Liver (tissue), 8 donors: ENCODE measurements at regions not wholly inside any gene's neighbourhood (a gene's known extent, or its start where the extent isn't known, plus 50 kb on each side); places are given as distances from the start of the nearest gene placed in this dataset.

Experiments used
- DNase-seq: peaks from one replicate; pipeline ENCODE4 v3.0.0-alpha.2; 2017; ENCODE audit warnings: low spot score
- H3K27ac ChIP-seq, 2 donors: one replicate each; pipeline ENCODE4 v1.7.0; 2013; ENCODE audit warnings: inconsistent platforms in 2 of 2, low read length in 2 of 2, control low read depth in 1 of 2, low read depth in 1 of 2, mild to moderate bottlenecking in 1 of 2
- H3K27me3 ChIP-seq, 4 donors: one replicate each; pipeline versions ENCODE4 v1.6.1 to v1.7.0; 2013; ENCODE audit warnings: low read length in 3 of 4, inconsistent platforms in 1 of 4, mild to moderate bottlenecking in 1 of 4, moderate library complexity in 1 of 4; ENCODE audit not compliant: control insufficient read depth in 4 of 4, insufficient read depth in 4 of 4
- H3K36me3 ChIP-seq, 4 donors: one replicate each; pipeline versions ENCODE4 v1.6.1 to v1.7.0; 2013; ENCODE audit warnings: low read length in 3 of 4, mild to moderate bottlenecking in 3 of 4, low read depth in 1 of 4, moderate library complexity in 1 of 4; ENCODE audit not compliant: control insufficient read depth in 4 of 4, insufficient read depth in 3 of 4
- H3K4me1 ChIP-seq, 4 donors: one replicate each; pipeline versions ENCODE4 v1.6.1 to v1.7.0; 2013; ENCODE audit warnings: low read length in 3 of 4, mild to moderate bottlenecking in 3 of 4, moderate library complexity in 1 of 4; ENCODE audit not compliant: control insufficient read depth in 4 of 4, insufficient read depth in 4 of 4
- H3K4me3 ChIP-seq, 3 donors: one replicate each; pipeline versions ENCODE4 v1.6.1 to v1.7.0; 2013; ENCODE audit warnings: low read length in 3 of 3, control low read depth in 1 of 3, low read depth in 1 of 3, mild to moderate bottlenecking in 1 of 3
- H3K9ac ChIP-seq, 2 donors: one replicate each; pipeline ENCODE4 v1.7.0; 2013; ENCODE audit warnings: low read length in 2 of 2, mild to moderate bottlenecking in 2 of 2, moderate library complexity in 2 of 2, control low read depth in 1 of 2, low read depth in 1 of 2
- H3K9me3 ChIP-seq, 4 donors: one replicate each; pipeline versions ENCODE4 v1.6.1 to v1.7.0; 2013; ENCODE audit warnings: low read length in 3 of 4; ENCODE audit not compliant: control insufficient read depth in 4 of 4
- ATF3 ChIP-seq: IDR thresholded peaks from 2 replicates; pipeline ENCODE4 v1.6.1; 2016; ENCODE audit warnings: antibody characterized with exemption
- EGR1 ChIP-seq, 2 donors: IDR thresholded peaks; 2 replicates each; pipeline ENCODE4 v1.6.1; 2016 to 2018; ENCODE audit warnings: antibody characterized with exemption in 2 of 2, low read depth in 2 of 2
- FOXA1 ChIP-seq: IDR thresholded peaks from 2 replicates; pipeline ENCODE4 v1.6.1; 2016; ENCODE audit warnings: antibody characterized with exemption
- FOXA2 ChIP-seq: IDR thresholded peaks from 2 replicates; pipeline ENCODE4 v1.6.1; 2016; ENCODE audit warnings: antibody characterized with exemption
- GABPA ChIP-seq, 2 donors: IDR thresholded peaks in 1 of 2; conservative IDR thresholded peaks in 1 of 2; 2 replicates each; pipeline ENCODE4 v1.6.1; 2016; ENCODE audit warnings: antibody characterized with exemption in 2 of 2, mild to moderate bottlenecking in 1 of 2, moderate library complexity in 1 of 2
- HNF4A ChIP-seq, 2 donors: conservative IDR thresholded peaks; 2 replicates each; pipeline ENCODE4 v1.6.1; 2016; ENCODE audit warnings: antibody characterized with exemption in 2 of 2, mild to moderate bottlenecking in 2 of 2
- HNF4G ChIP-seq: IDR thresholded peaks from 2 replicates; pipeline ENCODE4 v1.6.1; 2016; ENCODE audit warnings: antibody characterized with exemption
- JUND ChIP-seq, 2 donors: IDR thresholded peaks; 2 replicates each; pipeline ENCODE4 v1.6.1; 2016; ENCODE audit warnings: antibody characterized with exemption in 2 of 2
- MAX ChIP-seq: IDR thresholded peaks from 2 replicates; pipeline ENCODE4 v1.6.1; 2016; ENCODE audit warnings: antibody characterized with exemption
- RAD21 ChIP-seq, 2 donors: IDR thresholded peaks; 2 replicates each; pipeline ENCODE4 v1.6.1; 2016; ENCODE audit warnings: antibody characterized with exemption in 2 of 2, mild to moderate bottlenecking in 2 of 2
- REST ChIP-seq: IDR thresholded peaks from 2 replicates; pipeline ENCODE4 v1.6.1; 2016; ENCODE audit warnings: antibody characterized with exemption, mild to moderate bottlenecking
- RXRA ChIP-seq, 2 donors: IDR thresholded peaks; 2 replicates each; pipeline ENCODE4 v1.6.1; 2017 to 2018; ENCODE audit warnings: antibody characterized with exemption in 2 of 2, mild to moderate bottlenecking in 1 of 2
- SP1 ChIP-seq: IDR thresholded peaks from 2 replicates; pipeline ENCODE4 v1.6.1; 2018; ENCODE audit warnings: antibody characterized with exemption, mild to moderate bottlenecking
- TAF1 ChIP-seq: conservative IDR thresholded peaks from 2 replicates; pipeline ENCODE4 v1.6.1; 2016; ENCODE audit warnings: antibody characterized with exemption, mild to moderate bottlenecking
- YY1 ChIP-seq: IDR thresholded peaks from 2 replicates; pipeline ENCODE4 v1.6.1; 2016; ENCODE audit warnings: antibody characterized with exemption, mild to moderate bottlenecking
- ZBTB33 ChIP-seq: IDR thresholded peaks from 2 replicates; pipeline ENCODE4 v1.6.1; 2016; ENCODE audit warnings: antibody characterized with exemption
- WGBS: extraction: QIAGEN DNeasy Blood & Tissue Kit; methylation state at CpG from one replicate; pipeline ENCODE4 v1.1.7; 2013; 5-methylcytosine and 5-hydroxymethylcytosine counted together
- TF ChIP-seq, protein P1 (sequence below): fragments of 150-350 bp; IDR thresholded peaks from 2 replicates; pipeline ENCODE4 v1.5.1; 2017; ENCODE audit warnings: improper control_type of control experiment, low read depth, low read length; ENCODE audit not compliant: missing input control
- donor health status: healthy.
- donor health status: healthy.
- donor health status: healthy.
- donor health status: healthy.
- donor health status: healthy.

DNA sequence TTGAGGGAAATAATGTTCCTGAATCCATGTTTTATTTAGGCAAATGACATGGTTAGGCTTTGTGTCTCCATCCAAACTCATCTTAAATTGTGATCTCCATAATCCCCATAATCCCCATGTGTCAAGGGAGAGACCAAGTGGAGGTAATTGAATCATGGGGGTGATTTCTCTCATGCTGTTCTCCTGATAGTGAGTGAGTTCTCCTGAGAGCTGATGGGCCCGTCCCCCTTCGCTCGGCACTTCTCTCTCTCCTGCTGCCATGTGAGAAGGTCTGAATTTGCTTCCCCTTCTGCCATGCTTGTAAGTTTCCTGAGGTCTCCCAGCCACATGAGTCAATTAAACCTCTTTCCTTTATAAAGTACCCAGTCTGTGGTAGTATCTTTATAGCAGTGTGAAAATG lies 563.0 kb upstream of the NR3C2 start:
- H3K9me3 ChIP-seq, result no peaks in the 10 kb centered on the region
- H3K27me3 ChIP-seq, result peaks cover 0 to 3% (median 0%) of the 10 kb centered on the region in 4 donors
- H3K27ac ChIP-seq, result no peak overlapping the region
- H3K9ac ChIP-seq, result no peak overlapping the region
- H3K4me1 ChIP-seq, result no peaks in the 10 kb centered on the region
- WGBS, result 91% methylated on average over 3 of the region's 3 CpGs
- no peaks in the 10 kb centered on the region for H3K36me3 ChIP-seq
- TF ChIP-seq ZBTB33, result no peak
- TF ChIP-seq TAF1, result no peak
- no peak for TF ChIP-seq ATF3
- no peak for TF ChIP-seq RXRA (IDR thresholded peaks at IDR 0.05)
- TF ChIP-seq EGR1 (IDR thresholded peaks at IDR 0.05; ENCODE audit: low read depth in 2 of 2), result no peak
- TF ChIP-seq, protein P1, sequence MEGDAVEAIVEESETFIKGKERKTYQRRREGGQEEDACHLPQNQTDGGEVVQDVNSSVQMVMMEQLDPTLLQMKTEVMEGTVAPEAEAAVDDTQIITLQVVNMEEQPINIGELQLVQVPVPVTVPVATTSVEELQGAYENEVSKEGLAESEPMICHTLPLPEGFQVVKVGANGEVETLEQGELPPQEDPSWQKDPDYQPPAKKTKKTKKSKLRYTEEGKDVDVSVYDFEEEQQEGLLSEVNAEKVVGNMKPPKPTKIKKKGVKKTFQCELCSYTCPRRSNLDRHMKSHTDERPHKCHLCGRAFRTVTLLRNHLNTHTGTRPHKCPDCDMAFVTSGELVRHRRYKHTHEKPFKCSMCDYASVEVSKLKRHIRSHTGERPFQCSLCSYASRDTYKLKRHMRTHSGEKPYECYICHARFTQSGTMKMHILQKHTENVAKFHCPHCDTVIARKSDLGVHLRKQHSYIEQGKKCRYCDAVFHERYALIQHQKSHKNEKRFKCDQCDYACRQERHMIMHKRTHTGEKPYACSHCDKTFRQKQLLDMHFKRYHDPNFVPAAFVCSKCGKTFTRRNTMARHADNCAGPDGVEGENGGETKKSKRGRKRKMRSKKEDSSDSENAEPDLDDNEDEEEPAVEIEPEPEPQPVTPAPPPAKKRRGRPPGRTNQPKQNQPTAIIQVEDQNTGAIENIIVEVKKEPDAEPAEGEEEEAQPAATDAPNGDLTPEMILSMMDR, result no peak
- TF ChIP-seq MAX, result no peak
- no peak for TF ChIP-seq RAD21 (IDR thresholded peaks at IDR 0.05)
- no peak for TF ChIP-seq YY1
- no peak for TF ChIP-seq JUND (IDR thresholded peaks at IDR 0.05)
- TF ChIP-seq FOXA1, result no peak
- TF ChIP-seq SP1, result no peak
- TF ChIP-seq REST, result no peak
- DNase-seq, result no peak
- no peak overlapping the region for H3K4me3 ChIP-seq

GRCh38 chr4:148999924-149000323 lies 557.7 kb upstream of the NR3C2 start:
- Histone ChIP-seq H3K9ac (no peak overlapping the region), H3K4me1 (no peaks in the 10 kb centered on the region), H3K27ac (no peak overlapping the region), H3K4me3 (no peak overlapping the region), H3K27me3 (no peaks in the 10 kb centered on the region), H3K9me3 (no peaks in the 10 kb centered on the region), H3K36me3 (no peaks in the 10 kb centered on the region)
- no peak for DNase-seq
- TF ChIP-seq HNF4A (conservative IDR thresholded peaks at IDR 0.05) (no peak), FOXA2 (no peak), YY1 (no peak), RXRA (IDR thresholded peaks at IDR 0.05) (no peak), JUND (IDR thresholded peaks at IDR 0.05) (no peak), HNF4G (no peak), ZBTB33 (no peak), SP1 (no peak), MAX (no peak), FOXA1 (no peak), GABPA (IDR thresholded peaks at IDR 0.05 in 1 of 2, conservative IDR thresholded peaks at IDR 0.05 in 1 of 2) (no peak), RAD21 (IDR thresholded peaks at IDR 0.05) (no peak)
- TF ChIP-seq, protein P1, result no peak
